Gastroesophageal sphincter (tissue), 3 donors: ENCODE measurements at regions not wholly inside any gene's neighbourhood (a gene's known extent, or its start where the extent isn't known, plus 50 kb on each side); places are given as distances from the start of the nearest gene placed in this dataset.

Experiments
- POLR2A ChIP-seq, 2 donors: fragments of 450-650 bp; IDR thresholded peaks; one replicate each; pipeline ENCODE4 v1.6.1; 2017; ENCODE audit warnings: antibody characterized with exemption in 2 of 2, mild to moderate bottlenecking in 2 of 2, moderate library complexity in 1 of 2
- TF ChIP-seq, protein P1 (sequence below), 4 experiments: fragments of 200-600 bp in 2 of 4; fragments of 450-650 bp in 2 of 4; sonication (generic) in 1 of 4; IDR thresholded peaks; one replicate each; pipeline ENCODE4 v1.5.1; 2017 to 2019; ENCODE audit warnings: antibody characterized with exemption in 4 of 4, mild to moderate bottlenecking in 2 of 4, moderate library complexity in 2 of 4

DNA sequence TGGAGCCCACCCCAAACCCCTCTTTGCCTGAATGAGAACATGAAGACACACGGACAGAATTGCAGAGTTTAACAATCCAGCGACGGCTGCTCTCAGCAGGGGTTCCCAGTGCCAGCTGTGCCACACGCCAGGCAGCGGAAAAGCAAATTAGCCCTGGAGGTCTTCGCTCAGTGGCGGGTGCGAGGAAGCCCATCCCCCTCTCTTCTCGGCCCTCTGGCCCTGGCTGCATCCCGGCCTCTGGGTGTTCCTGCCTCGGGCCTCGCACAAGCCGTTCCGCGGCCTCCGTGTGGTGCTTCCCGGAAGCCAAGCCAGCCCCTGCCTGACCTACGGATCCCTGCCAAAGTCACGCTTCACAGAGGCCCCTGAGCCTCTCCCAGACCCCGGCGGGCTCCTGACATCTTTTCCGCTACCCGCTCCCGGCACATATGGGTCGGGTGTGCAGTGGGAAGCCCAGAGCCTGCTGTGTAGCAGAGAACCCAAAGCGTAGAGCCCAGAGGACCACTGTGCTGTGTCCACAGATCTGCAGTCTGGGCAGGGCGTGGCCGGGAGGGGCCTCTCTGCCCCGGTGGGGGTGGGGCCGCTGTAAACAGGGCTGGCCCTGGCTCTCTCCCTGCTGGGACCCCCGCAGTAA lies 70.7 kb upstream of the GALNT9 start:
- TF ChIP-seq, protein P1, sequence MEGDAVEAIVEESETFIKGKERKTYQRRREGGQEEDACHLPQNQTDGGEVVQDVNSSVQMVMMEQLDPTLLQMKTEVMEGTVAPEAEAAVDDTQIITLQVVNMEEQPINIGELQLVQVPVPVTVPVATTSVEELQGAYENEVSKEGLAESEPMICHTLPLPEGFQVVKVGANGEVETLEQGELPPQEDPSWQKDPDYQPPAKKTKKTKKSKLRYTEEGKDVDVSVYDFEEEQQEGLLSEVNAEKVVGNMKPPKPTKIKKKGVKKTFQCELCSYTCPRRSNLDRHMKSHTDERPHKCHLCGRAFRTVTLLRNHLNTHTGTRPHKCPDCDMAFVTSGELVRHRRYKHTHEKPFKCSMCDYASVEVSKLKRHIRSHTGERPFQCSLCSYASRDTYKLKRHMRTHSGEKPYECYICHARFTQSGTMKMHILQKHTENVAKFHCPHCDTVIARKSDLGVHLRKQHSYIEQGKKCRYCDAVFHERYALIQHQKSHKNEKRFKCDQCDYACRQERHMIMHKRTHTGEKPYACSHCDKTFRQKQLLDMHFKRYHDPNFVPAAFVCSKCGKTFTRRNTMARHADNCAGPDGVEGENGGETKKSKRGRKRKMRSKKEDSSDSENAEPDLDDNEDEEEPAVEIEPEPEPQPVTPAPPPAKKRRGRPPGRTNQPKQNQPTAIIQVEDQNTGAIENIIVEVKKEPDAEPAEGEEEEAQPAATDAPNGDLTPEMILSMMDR (IDR thresholded peaks at IDR 0.05): no peak
- TF ChIP-seq POLR2A (IDR thresholded peaks at IDR 0.05): no peak
